OCI-LY1 (cell line): ENCODE measurements at regions not wholly inside any gene's neighbourhood (a gene's known extent, or its start where the extent isn't known, plus 50 kb on each side); places are given as distances from the start of the nearest gene placed in this dataset.

Source experiments
- EZH2 ChIP-seq: fragments of 200-600 bp; sonication (generic), shearing (Covaris generic); IDR thresholded peaks from 2 replicates; pipeline ENCODE4 v1.8.0; 2017; ENCODE audit warnings: borderline replicate concordance, mixed run types, mild to moderate bottlenecking, antibody characterized with exemption, low read length, moderate library complexity, mixed read lengths
- TF ChIP-seq, protein P1 (sequence below): fragments of 200-600 bp; sonication (generic), shearing (Covaris generic); IDR thresholded peaks from 2 replicates; pipeline ENCODE4 v1.5.1; 2017; ENCODE audit warnings: mild to moderate bottlenecking, antibody characterized with exemption, low read length, moderate library complexity, mixed read lengths

DNA sequence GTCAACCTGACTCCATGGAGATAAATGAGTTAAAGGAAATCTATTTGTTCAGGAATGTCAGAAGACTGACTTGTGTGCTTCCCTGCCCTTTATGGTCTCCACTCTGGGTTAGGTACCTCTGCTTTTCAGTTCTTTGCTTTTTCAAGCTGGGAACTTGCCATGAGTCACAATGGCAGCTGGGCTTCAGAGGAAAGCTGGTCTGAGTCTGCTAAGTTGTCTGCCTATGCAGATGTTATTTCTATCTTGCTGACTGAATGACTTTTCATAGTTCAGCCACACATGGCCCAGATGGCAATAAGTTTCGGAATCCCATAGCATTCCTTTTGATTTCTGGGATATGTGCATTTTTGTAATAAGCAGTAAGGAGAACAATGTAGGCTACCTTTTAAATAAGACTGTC lies 337.9 kb upstream of the FGF13 start:
- no peak for TF ChIP-seq EZH2
- TF ChIP-seq, protein P1, sequence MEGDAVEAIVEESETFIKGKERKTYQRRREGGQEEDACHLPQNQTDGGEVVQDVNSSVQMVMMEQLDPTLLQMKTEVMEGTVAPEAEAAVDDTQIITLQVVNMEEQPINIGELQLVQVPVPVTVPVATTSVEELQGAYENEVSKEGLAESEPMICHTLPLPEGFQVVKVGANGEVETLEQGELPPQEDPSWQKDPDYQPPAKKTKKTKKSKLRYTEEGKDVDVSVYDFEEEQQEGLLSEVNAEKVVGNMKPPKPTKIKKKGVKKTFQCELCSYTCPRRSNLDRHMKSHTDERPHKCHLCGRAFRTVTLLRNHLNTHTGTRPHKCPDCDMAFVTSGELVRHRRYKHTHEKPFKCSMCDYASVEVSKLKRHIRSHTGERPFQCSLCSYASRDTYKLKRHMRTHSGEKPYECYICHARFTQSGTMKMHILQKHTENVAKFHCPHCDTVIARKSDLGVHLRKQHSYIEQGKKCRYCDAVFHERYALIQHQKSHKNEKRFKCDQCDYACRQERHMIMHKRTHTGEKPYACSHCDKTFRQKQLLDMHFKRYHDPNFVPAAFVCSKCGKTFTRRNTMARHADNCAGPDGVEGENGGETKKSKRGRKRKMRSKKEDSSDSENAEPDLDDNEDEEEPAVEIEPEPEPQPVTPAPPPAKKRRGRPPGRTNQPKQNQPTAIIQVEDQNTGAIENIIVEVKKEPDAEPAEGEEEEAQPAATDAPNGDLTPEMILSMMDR = no peak
